Caki2 (cell line): ENCODE measurements at regions not wholly inside any gene's neighbourhood (a gene's known extent, or its start where the extent isn't known, plus 50 kb on each side); places are given as distances from the start of the nearest gene placed in this dataset.
"Not testable (repeated sequence)": the region's sequence is repeated elsewhere in the genome, so short reads cannot be mapped to it uniquely, and the experiment has no call there.

Experiments used
- DNase-seq: peaks from one replicate; pipeline ENCODE4 v3.0.0-alpha.2; 2015; ENCODE audit warnings: low read depth
- in situ Hi-C: cut with HindIII; loops from 2 replicates; pipeline ENCODE4 v1.10.0; 2016; ENCODE audit warnings: low sequenced_read_pairs, low pct_unique_long_range_greater_than_20kb, mixed read lengths

DNA sequence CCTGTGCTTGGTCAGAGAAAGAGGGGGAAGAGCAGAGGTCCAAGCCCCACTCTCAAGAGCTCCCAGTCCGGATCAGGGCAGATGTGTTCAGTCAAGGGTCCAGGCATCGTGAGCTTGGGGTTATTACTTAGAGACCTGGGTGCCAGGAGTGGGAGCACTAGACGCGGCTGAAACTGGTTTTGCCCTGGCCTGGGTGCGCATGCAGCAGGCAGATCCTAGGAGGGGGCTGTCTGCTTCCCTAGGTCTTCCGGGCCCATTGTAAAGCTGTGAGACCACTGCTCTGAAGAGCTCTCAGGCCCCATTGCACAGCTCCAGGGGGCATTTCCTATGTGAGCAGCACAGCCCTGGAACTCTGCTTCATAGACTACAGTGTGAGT lies 204.9 kb upstream of the LINGO1 start:
- in situ Hi-C loops: no loop called here
- DNase-seq: no peak

DNA sequence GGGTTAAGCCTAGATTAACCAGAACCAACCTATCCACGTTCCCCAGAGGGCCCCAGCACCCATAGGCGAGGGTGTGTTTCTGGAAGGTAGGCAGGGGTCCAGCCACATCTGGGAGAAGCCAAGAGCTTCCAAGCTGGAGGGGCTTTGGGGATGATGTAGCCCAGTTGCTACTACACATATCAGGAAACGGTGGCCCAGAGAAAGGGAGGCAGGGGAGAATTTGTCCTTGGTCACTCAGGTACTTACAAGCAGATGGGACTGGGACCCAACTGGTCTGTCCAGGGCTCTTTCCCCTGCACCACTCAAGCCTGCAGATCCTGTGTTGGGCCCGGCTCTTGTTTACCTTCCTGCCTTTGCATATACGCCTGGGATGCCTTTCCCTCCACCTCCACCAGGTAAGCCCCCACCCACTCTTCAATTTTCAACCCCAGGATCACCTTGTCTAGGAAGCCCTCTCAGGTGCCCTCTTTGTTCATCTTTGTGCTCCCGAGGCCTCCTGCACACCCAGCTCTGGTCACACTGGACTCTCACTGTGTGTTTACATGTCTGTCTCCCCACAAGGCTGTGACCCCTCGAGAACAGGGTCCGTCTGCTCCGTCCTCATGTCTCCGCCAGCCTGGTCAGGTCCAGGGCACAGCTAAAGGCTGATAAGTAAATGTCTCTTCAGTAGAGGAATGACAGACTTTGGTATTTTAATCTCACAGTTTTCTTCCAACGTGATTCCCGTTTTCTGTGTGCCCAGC lies 204.4 kb upstream of the LINGO1 start:
- DNase-seq: no peak
- in situ Hi-C loops: no loop called here

- in situ Hi-C loops: no loop called here
- DNase-seq: peak; percentile 13
These were observed 203.5 kb upstream of the LINGO1 start for GRCh38 chr15:77836121-77836692.

DNA sequence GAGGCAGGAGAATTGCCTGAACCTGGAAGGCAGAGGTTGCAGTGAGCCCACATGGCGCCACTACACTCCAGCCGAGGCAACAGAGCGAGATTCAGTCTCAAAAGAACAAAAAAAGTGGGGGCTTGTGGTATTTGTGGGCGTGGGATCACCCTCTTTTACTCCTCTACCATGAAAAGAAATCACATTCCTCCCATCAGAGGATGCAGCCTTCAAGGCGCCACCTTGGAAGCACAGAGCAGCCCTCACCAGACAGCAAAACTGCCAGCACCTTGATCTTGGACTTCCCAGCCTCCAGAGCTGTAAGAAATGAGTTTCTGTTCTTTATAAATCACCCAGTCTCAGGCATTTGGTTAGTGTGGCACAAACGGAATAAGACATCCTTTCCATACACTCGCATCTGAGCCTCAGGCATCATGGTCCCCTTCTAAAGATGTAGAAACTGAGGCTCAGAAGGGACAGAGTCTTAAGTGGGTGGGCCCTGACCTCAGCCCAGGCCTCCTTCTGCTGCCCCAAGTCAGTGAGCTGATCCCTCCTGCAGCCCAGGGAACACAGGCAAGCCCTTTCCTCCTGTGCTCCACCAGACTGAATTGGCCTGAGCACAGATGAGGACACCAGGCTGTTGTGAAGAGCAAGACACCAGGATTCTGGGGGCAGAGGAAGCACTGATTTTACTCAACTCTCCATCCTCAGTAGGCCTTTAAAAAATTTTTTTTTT lies 201.7 kb upstream of the LINGO1 start:
- no peak for DNase-seq
- in situ Hi-C loops: no loop called here

DNA sequence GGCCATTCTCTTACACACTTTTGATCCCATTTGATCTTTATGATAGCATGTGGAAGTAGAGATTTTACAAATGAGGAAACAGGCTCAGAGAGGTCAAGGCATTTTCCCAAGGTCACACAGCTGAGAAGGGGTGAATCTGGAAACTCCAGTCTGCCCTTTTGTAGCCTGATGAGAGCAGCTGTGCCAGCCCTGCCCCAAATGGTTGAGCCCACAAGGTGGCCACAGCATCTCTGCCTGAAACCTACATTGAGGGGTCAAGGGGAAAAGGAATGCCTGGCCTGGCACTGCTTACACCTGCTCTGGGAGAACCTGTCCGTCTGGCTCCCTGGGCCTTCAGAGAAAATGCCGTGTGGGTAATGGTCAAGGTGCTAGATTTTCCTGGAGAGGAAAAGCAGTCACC lies 200.2 kb upstream of the LINGO1 start:
- in situ Hi-C loops: no loop called here
- DNase-seq: no peak

- in situ Hi-C loops: no loop called here
- no peak for DNase-seq
These were observed 199.3 kb upstream of the LINGO1 start for GRCh38 chr15:77831986-77832385.

DNA sequence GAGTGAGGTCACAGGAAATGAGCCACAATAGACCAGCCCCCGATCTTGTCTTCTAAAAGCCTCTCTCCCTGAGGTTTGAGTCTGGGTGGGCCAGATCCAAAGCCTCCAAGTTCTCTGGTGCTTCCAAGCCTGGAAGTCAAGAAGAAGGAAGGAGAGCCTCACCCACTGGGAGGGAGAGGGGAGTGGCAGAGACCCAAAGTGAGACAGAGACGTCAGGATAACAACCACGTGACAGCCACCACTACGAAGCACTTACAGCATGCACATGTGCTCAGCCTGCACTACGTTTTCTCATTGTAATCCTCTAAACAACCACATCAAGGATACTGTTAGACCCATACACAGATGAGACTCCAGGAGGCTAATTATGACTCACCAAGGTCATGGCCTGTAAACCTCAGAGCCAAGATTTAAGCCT lies 197.3 kb upstream of the LINGO1 start:
- in situ Hi-C loops: no loop called here
- peak; percentile 54 for DNase-seq

DNA sequence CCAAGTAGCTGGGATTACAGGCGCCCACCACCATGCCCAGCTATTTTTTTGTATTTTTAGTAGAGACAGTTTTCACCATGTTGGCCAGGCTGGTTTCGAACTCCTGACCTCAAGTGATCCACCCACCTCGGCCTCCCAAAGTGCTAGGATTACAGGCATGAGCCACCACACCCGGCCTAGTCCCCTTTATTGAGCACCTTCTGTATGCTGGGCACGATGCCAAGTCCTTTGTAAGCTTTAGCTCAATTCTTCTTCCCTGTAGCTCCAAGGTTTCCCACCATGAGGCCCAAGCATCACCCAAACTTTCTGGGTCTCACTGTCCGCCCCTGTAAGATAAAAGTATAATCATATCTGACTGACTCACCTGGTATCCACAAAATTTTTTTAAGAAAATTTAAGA lies 196.6 kb upstream of the LINGO1 start:
- in situ Hi-C loops, DNase-seq: not testable (repeated sequence)

DNA sequence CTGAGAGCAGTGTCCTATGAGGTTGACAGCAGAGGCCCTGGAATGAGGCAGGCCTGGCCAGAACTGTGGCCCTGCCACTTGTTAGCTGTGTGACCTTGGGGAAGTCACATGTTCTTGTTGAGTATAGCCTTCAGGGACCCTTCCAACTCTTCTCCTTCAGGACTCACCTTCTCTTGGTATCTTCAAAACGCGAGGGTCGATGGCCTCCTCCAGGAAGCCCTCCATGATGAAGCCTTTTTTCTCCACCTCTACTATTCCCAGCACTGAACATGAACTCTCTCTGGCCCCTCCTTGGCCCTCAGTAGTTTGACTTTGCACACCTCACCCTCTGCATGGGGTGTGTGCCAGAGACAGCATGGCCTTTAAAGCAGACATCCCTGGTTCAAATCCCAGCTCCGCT lies 195.1 kb upstream of the LINGO1 start:
- in situ Hi-C loops: no loop called here
- no peak for DNase-seq

- DNase-seq: no peak
- in situ Hi-C loops: no loop called here
These were observed 193.4 kb upstream of the LINGO1 start for GRCh38 chr15:77826006-77826695.

DNA sequence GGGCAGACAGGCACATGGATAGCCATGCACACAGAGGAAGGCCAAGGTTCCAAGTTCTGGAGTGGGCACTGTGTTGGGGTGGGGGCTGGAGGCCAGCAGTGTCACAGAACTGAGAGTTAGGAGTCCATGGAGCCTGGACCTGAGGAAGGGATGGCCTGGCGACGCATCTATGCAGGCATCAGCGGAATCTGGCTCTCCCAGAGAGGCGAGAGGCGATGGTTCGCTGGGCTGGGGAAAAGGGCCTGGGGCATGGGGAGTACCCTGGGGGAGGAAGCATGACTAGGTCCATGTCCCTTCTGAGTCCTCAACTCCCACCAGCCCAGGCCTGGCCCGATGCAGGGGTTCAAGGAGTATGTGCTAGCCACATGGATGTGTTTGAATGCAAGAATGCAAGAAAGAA lies 192.8 kb upstream of the LINGO1 start:
- DNase-seq: no peak
- in situ Hi-C loops: no loop called here

DNA sequence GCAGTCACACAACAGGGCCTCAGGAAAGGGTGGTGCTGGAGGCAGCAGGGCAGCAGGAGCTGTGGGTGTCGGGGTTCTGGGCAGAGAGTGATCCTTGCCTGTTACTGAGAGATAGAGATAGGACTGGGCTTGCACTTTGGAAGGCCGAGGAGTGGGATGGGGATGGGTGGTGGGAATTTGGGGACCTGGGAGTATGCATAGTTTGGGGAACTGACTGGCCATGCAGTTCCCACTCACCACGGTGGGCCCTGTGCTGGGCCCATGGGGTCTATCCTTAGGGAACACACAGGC lies 192.5 kb upstream of the LINGO1 start:
- in situ Hi-C loops: no loop called here
- no peak for DNase-seq

DNA sequence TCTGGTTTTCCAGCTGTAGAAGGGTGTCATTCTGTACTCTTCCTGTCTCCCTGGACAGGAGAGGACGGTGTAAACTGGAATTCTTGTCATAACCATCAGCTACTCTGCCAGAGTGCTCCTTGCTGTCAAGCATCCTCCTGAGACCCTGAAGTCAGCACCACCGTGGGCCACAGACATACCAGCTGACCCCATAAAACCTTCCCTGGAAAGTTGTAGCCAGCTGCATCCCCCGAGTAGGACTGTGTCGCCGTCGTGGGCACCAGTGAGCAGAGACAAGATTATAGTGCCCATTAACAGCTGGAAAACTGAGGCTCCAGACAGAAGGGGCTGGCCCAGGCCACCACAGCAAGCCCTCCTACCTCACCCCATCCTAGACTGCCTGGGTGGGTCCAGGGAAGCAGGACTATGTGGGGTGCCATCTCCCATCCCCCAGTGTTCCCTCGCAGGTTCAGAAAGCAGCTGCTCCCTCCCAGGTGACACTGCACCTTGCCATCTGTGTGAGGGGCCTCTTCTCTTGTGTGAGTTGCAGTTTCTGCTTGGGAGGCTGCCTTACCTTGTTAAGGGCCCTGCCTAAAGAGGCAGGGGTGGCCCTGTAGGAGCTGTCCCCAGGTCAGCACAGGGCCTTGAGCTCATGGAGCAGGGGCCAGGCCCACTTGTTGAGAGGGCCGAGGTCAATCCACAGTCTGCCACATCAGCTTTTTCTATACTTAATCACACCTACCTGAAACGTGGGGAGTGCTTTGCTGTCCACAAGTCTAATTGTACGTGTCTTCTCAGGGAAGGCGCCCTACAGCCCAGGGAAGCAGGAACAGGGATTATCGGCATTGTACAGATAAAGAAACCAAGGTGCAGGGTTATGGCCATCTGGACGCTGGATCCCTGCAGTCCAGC lies 191.9 kb upstream of the LINGO1 start:
- DNase-seq: no peak
- in situ Hi-C loops: no loop called here

DNA sequence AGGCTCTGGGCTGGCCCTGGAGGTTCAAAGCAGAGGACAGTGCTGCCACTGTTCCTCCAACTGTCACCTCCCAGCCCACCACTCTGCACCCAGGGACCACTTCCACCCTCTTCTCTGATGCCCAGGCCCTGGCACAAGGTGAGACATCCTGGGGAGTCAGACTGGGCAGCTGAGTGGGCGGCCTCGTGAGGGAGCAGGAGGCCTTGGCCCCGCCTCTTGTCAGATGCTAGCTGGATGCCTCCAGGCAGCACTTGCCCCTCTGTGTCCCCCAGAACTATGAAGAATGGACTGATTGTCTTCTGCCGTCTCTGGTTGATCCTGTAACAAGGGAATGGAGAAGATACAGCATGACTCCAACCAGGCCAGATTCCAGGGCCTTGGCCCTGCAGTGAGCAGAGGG lies 191.0 kb upstream of the LINGO1 start:
- no peak for DNase-seq
- in situ Hi-C loops: no loop called here

GRCh38 chr15:77822631-77823230 lies 190.0 kb upstream of the LINGO1 start:
- in situ Hi-C loops: no loop called here
- DNase-seq: no peak

DNA sequence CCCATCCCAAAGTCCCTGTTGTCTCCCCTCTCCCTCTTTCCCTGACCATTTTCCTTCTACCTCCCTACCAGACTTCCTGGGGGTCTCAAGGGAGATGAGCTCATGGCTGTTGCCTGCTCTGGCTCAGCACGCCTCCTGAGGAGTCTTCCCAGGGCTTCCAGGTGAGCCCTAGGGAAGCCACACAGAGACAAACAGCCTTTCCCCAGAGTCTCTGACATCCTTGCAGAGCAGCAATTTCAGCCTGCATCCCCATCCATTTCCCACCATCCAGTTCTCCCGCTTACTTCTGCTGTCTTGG lies 189.2 kb upstream of the LINGO1 start:
- no peak for DNase-seq
- in situ Hi-C loops: no loop called here

- peak; percentile 45 for DNase-seq
- in situ Hi-C loops: no loop called here
These were observed 188.7 kb upstream of the LINGO1 start for GRCh38 chr15:77821188-77821958.
